Esophagus squamous epithelium (tissue), 5 donors: ENCODE measurements at regions not wholly inside any gene's neighbourhood (a gene's known extent, or its start where the extent isn't known, plus 50 kb on each side); places are given as distances from the start of the nearest gene placed in this dataset.

Experiments
- DNase-seq: peaks from one replicate; lab custom pipeline; 2025; lab: John Stamatoyannopoulos, UW
- H3K27ac ChIP-seq, 4 donors: fragments of 200-600 bp; sonication (generic); one replicate each; pipeline ENCODE4 v1.5.1; 2016 to 2019; ENCODE audit warnings: mild to moderate bottlenecking in 1 of 4
- H3K27me3 ChIP-seq, 4 donors: fragments of 200-600 bp; sonication (generic); 1 replicate in 3 of 4; 2 replicates in 1 of 4; pipeline versions ENCODE4 v1.5.1 to v1.6.0; 2017 to 2021; ENCODE audit warnings: antibody characterized with exemption in 1 of 4
- H3K36me3 ChIP-seq, 3 donors: fragments of 200-600 bp; sonication (generic); one replicate each; pipeline ENCODE4 v1.5.1; 2016 to 2019
- H3K4me1 ChIP-seq, 3 donors: fragments of 200-600 bp; sonication (generic); one replicate each; pipeline ENCODE4 v1.5.1; 2017 to 2019
- H3K4me3 ChIP-seq, 4 donors: fragments of 200-600 bp; sonication (generic); 1 replicate in 3 of 4; 2 replicates in 1 of 4; pipeline ENCODE4 v1.5.1; 2016 to 2019; ENCODE audit warnings: mild to moderate bottlenecking in 2 of 4, moderate library complexity in 1 of 4
- H3K9me3 ChIP-seq, 3 donors: fragments of 200-600 bp; sonication (generic); one replicate each; pipeline ENCODE4 v1.5.1; 2016 to 2019
- CTCF ChIP-seq, 6 experiments: fragments of 450-650 bp in 4 of 6; fragments of 200-600 bp in 2 of 6; sonication (generic) in 2 of 6; IDR thresholded peaks; one replicate each; pipeline ENCODE4 v1.5.1; 2016 to 2019; ENCODE audit warnings: antibody characterized with exemption in 6 of 6, mild to moderate bottlenecking in 4 of 6, moderate library complexity in 4 of 6
- POLR2A ChIP-seq, 4 donors: fragments of 450-650 bp; IDR thresholded peaks; one replicate each; pipeline ENCODE4 v1.6.1; 2017; ENCODE audit warnings: antibody characterized with exemption in 4 of 4, mild to moderate bottlenecking in 4 of 4, moderate library complexity in 3 of 4
- WGBS, 2 donors: methylation state at CpG; one replicate each; pipeline ENCODE4 v1.1.5; 2018; 5-methylcytosine and 5-hydroxymethylcytosine counted together
- intact Hi-C: fragments of 100-400 bp; cut with DNase I; formaldehyde crosslinking; loops from one replicate; pipeline ENCODE4 v1.15.0; 2022
- donor health status: DM: yes; HTN: yes; CAD: no.

GRCh38 chrX:45727761-45728160 is 527.1 kb upstream of the DIPK2B start:
- no peak overlapping the region for H3K4me3 ChIP-seq
- no peak for TF ChIP-seq CTCF (IDR thresholded peaks at IDR 0.05)
- no peak for TF ChIP-seq POLR2A (IDR thresholded peaks at IDR 0.05)
- intact Hi-C loops, result no loop called here

GRCh38 chrX:45722471-45722870 is 521.8 kb upstream of the DIPK2B start:
- H3K4me1 ChIP-seq, result no peaks in the 10 kb centered on the region
- DNase-seq, result no peak
- H3K4me3 ChIP-seq, result no peak overlapping the region
- intact Hi-C loops, result no loop called here
- no peaks in the 10 kb centered on the region for H3K27me3 ChIP-seq
- WGBS, 2 donors, result 50 to 60% methylated on average over 3 of the region's 3 CpGs
- TF ChIP-seq POLR2A (IDR thresholded peaks at IDR 0.05) (no peak), CTCF (IDR thresholded peaks at IDR 0.05) (no peak)
- H3K27ac ChIP-seq, result no peak overlapping the region
- H3K9me3 ChIP-seq, result no peaks in the 10 kb centered on the region
- H3K36me3 ChIP-seq, result no peaks in the 10 kb centered on the region

More at GRCh38 chrX:45727761-45728160, 527.1 kb upstream of the DIPK2B start:
- no peaks in the 10 kb centered on the region for H3K9me3 ChIP-seq
- H3K4me1 ChIP-seq, result no peaks in the 10 kb centered on the region
- DNase-seq, result no peak
- H3K36me3 ChIP-seq, result no peaks in the 10 kb centered on the region
- WGBS, 2 donors, result 50 to 56% methylated on average over 1 of the region's 1 CpG
- H3K27ac ChIP-seq, result no peak overlapping the region
- H3K27me3 ChIP-seq, result no peaks in the 10 kb centered on the region

GRCh38 chrX:45719751-45720501 is 519.2 kb upstream of the DIPK2B start:
- TF ChIP-seq POLR2A (IDR thresholded peaks at IDR 0.05), result no peak
- TF ChIP-seq CTCF (IDR thresholded peaks at IDR 0.05), result no peak
- intact Hi-C loops, result no loop called here
- H3K36me3 ChIP-seq, result no peaks in the 10 kb centered on the region
- H3K9me3 ChIP-seq, result no peaks in the 10 kb centered on the region
- WGBS, 2 donors, result 80 to 98% methylated on average over 4 of the region's 4 CpGs
- no peak overlapping the region for H3K4me3 ChIP-seq
- no peak for DNase-seq
- H3K27ac ChIP-seq, result no peak overlapping the region
- H3K27me3 ChIP-seq, result no peaks in the 10 kb centered on the region
- H3K4me1 ChIP-seq, result no peaks in the 10 kb centered on the region

GRCh38 chrX:45718676-45719075 is 518.0 kb upstream of the DIPK2B start:
- H3K4me1 ChIP-seq, result no peaks in the 10 kb centered on the region
- no peak for DNase-seq
- H3K27me3 ChIP-seq, result no peaks in the 10 kb centered on the region
- H3K4me3 ChIP-seq, result no peak overlapping the region
- H3K27ac ChIP-seq, result no peak overlapping the region
- no peaks in the 10 kb centered on the region for H3K9me3 ChIP-seq
- WGBS, 2 donors, result 71 to 80% methylated on average over 1 of the region's 1 CpG
- TF ChIP-seq CTCF (IDR thresholded peaks at IDR 0.05) (no peak), POLR2A (IDR thresholded peaks at IDR 0.05) (no peak)
- H3K36me3 ChIP-seq, result no peaks in the 10 kb centered on the region
- intact Hi-C loops, result no loop called here

- H3K4me3 ChIP-seq, result no peak overlapping the region
- no peaks in the 10 kb centered on the region for H3K9me3 ChIP-seq
- no peaks in the 10 kb centered on the region for H3K27me3 ChIP-seq
- no peak overlapping the region for H3K27ac ChIP-seq
- TF ChIP-seq CTCF (IDR thresholded peaks at IDR 0.05) (no peak), POLR2A (IDR thresholded peaks at IDR 0.05) (no peak)
- H3K4me1 ChIP-seq, result no peaks in the 10 kb centered on the region
- DNase-seq, result no peak
- 57 to 65% methylated on average over 2 to 3 of the region's 3 CpGs for WGBS, 2 donors
- H3K36me3 ChIP-seq, result no peaks in the 10 kb centered on the region
- intact Hi-C loops, result no loop called here
Observed at GRCh38 chrX:45716750-45717149, 516.1 kb upstream of the DIPK2B start.
